Karpas-422 (cell line): ENCODE measurements at regions not wholly inside any gene's neighbourhood (a gene's known extent, or its start where the extent isn't known, plus 50 kb on each side); places are given as distances from the start of the nearest gene placed in this dataset.
A peak's percentile ranks its signal among the peaks of the same experiment; 100 is the strongest.

Experiments used
- DNase-seq: peaks from one replicate; pipeline ENCODE4 v3.0.0-alpha.2; 2015
- H2AFZ ChIP-seq: fragments of 200-600 bp; sonication (generic); 2 replicates; pipeline ENCODE4 v1.6.1; 2014; ENCODE audit warnings: antibody characterized with exemption, low read length, mixed read lengths
- H3K27ac ChIP-seq: fragments of 200-600 bp; sonication (generic); 2 replicates; pipeline ENCODE4 v1.5.1; 2014; ENCODE audit warnings: mild to moderate bottlenecking, low read length, moderate library complexity
- H3K27me3 ChIP-seq: fragments of 200-600 bp; sonication (generic); 2 replicates; pipeline ENCODE4 v1.6.1; 2014; ENCODE audit warnings: low read length, mixed read lengths
- H3K36me3 ChIP-seq: fragments of 200-600 bp; sonication (generic); 2 replicates; pipeline ENCODE4 v1.6.1; 2014; ENCODE audit warnings: low read length, mixed read lengths; ENCODE audit not compliant: insufficient read depth
- H3K4me1 ChIP-seq: fragments of 200-600 bp; sonication (generic); 2 replicates; pipeline ENCODE4 v1.6.1; 2014; ENCODE audit warnings: mild to moderate bottlenecking, low read length, mixed read lengths
- H3K4me2 ChIP-seq: fragments of 200-600 bp; sonication (generic); 2 replicates; pipeline ENCODE4 v1.6.1; 2014; ENCODE audit warnings: low read length, low read depth, mild to moderate bottlenecking; ENCODE audit not compliant: poor library complexity, severe bottlenecking
- H3K4me3 ChIP-seq: fragments of 200-600 bp; sonication (generic); 2 replicates; pipeline ENCODE4 v1.5.1; 2014; ENCODE audit warnings: mild to moderate bottlenecking, antibody characterized with exemption, low read length, mixed read lengths
- H3K79me2 ChIP-seq: fragments of 200-600 bp; sonication (generic); 2 replicates; pipeline ENCODE4 v1.6.1; 2014; ENCODE audit warnings: mild to moderate bottlenecking, low read length, mixed read lengths
- H3K9ac ChIP-seq: fragments of 200-600 bp; sonication (generic); 2 replicates; pipeline ENCODE4 v1.6.0; 2014; ENCODE audit warnings: low read length
- H3K9me2 ChIP-seq: fragments of 200-600 bp; sonication (generic), shearing (Covaris generic); replicated peaks from 2 replicates; pipeline ENCODE4 v1.6.0; 2014; ENCODE audit warnings: mild to moderate bottlenecking, low read length, moderate library complexity; ENCODE audit not compliant: insufficient read depth
- H3K9me3 ChIP-seq: fragments of 300-700, 200-600 bp; sonication (generic); 2 replicates; pipeline ENCODE4 v1.6.1; 2014; ENCODE audit warnings: low read length, mixed read lengths
- H4K20me1 ChIP-seq: fragments of 200-600 bp; sonication (generic); 2 replicates; pipeline ENCODE4 v1.6.1; 2014; ENCODE audit warnings: mild to moderate bottlenecking, antibody characterized with exemption, low read length, low read depth; ENCODE audit not compliant: insufficient read depth

- Histone ChIP-seq H3K4me2 (no peak overlapping the region), H3K79me2 (no peaks in the 10 kb centered on the region), H3K27ac (no peak overlapping the region), H3K27me3 (no peaks in the 10 kb centered on the region), H3K4me1 (peaks cover 20% of the 10 kb centered on the region), H3K9me3 (no peaks in the 10 kb centered on the region), H2AFZ (peak overlapping the region; percentile 27; the same call in 1 of the 2 replicates), H4K20me1 (no peaks in the 10 kb centered on the region), H3K36me3 (no peaks in the 10 kb centered on the region), H3K9me2 (no peaks in the 10 kb centered on the region), H3K4me3 (no peak overlapping the region), H3K9ac (no peak overlapping the region)
- DNase-seq: peak; percentile 65
Observed at GRCh38 chrX:4263030-4263803, 549.8 kb upstream of the PRKX start.

DNA sequence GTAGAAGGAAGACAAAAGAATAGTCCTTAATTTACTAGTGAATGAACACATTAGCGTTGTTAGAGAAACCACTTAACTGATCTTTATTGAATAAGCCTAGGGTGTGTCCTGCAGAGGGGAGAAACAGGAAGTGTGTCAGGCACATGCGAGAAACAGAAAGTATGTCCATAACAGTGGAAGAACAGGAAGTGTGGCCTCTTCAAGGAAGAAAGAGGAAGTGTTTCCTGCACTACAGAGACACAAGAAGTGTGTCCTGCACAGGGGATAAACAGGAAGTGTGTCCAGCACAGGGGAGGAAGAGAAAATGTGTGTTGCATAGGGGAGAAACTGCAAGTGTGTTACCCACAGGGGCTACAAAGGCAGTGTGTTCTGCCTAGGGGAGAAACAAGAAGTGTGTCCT, 539.6 kb upstream of the PRKX start:
- H3K4me1 ChIP-seq: peaks cover 49% of the 10 kb centered on the region
- H2AFZ ChIP-seq: peak overlapping the region; percentile 96
- no peaks in the 10 kb centered on the region for H4K20me1 ChIP-seq
- DNase-seq: peak; percentile 86
- no peaks in the 10 kb centered on the region for H3K79me2 ChIP-seq
- H3K27me3 ChIP-seq: no peaks in the 10 kb centered on the region
- H3K9ac ChIP-seq: no peak overlapping the region
- H3K9me3 ChIP-seq: no peaks in the 10 kb centered on the region; the same call in 1 of the 2 replicates
- peak overlapping the region; percentile 20 for H3K4me2 ChIP-seq
- H3K27ac ChIP-seq: peak overlapping the region; percentile 52
- peak overlapping the region; percentile 11; the same call in 1 of the 2 replicates for H3K4me3 ChIP-seq
- no peaks in the 10 kb centered on the region for H3K9me2 ChIP-seq
- no peaks in the 10 kb centered on the region; the same call in 1 of the 2 replicates for H3K36me3 ChIP-seq

DNA sequence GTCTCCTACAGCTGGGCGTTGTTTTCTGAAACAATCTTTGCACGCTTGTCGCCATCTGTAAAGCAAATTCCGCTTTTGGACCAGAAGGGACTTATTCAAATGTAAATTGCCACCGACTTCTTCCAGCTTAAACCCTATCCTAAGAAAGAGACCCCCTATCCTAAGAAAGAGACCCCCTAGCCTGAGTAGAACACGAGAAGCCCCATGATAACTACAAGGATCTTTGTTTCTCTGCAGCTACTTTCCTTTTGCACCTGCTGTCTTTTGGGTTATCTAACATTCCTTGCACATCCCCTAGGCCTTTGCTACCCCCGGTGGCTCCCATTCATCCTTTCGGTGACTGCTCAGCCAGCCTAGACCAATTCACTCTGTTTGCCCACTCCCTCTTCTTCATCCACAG, 536.0 kb upstream of the PRKX start:
- H2AFZ ChIP-seq: peak overlapping the region; percentile 13; the same call in 1 of the 2 replicates

DNA sequence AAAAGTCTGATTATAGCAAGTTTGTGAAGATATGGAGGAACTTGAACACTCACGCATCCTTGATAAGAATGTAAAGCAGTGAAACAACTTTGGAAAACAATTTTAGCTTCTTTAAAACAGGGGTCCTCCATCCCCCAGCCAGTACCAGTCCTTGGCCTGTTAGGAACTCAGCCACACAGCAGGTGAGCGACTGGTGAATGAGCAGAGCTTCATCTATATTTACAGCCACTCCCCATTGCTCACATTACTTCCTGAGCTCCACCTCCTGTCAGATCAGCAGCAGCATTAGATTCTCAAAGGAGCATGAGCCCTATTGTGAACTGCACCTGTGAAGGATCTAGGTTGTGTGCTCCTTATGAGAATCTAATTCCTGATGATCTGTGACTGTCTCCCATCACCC, 530.3 kb upstream of the PRKX start:
- peak; percentile 56 for DNase-seq
- Histone ChIP-seq H3K4me3 (no peak overlapping the region), H3K9me3 (peaks cover 23% of the 10 kb centered on the region), H4K20me1 (no peaks in the 10 kb centered on the region), H3K27ac (no peak overlapping the region), H3K4me1 (peaks cover 34% of the 10 kb centered on the region), H3K9ac (no peak overlapping the region), H2AFZ (0 out of 2 replicates have a peak overlapping the region, but pooled peaks have one; percentile 25), H3K9me2 (no peaks in the 10 kb centered on the region), H3K27me3 (no peaks in the 10 kb centered on the region), H3K36me3 (peaks cover 7% of the 10 kb centered on the region; the same call in 1 of the 2 replicates), H3K4me2 (no peak overlapping the region), H3K79me2 (no peaks in the 10 kb centered on the region)

More for the DNA sequence above, 536.0 kb upstream of the PRKX start:
- Histone ChIP-seq H3K9me2 (no peaks in the 10 kb centered on the region), H4K20me1 (no peaks in the 10 kb centered on the region), H3K4me3 (no peak overlapping the region), H3K27ac (no peak overlapping the region), H3K4me2 (no peak overlapping the region), H3K79me2 (no peaks in the 10 kb centered on the region), H3K9ac (no peak overlapping the region), H3K9me3 (no peaks in the 10 kb centered on the region; the same call in 1 of the 2 replicates), H3K27me3 (no peaks in the 10 kb centered on the region), H3K4me1 (peaks cover 31% of the 10 kb centered on the region), H3K36me3 (no peaks in the 10 kb centered on the region; the same call in 1 of the 2 replicates)
- no peak for DNase-seq

DNA sequence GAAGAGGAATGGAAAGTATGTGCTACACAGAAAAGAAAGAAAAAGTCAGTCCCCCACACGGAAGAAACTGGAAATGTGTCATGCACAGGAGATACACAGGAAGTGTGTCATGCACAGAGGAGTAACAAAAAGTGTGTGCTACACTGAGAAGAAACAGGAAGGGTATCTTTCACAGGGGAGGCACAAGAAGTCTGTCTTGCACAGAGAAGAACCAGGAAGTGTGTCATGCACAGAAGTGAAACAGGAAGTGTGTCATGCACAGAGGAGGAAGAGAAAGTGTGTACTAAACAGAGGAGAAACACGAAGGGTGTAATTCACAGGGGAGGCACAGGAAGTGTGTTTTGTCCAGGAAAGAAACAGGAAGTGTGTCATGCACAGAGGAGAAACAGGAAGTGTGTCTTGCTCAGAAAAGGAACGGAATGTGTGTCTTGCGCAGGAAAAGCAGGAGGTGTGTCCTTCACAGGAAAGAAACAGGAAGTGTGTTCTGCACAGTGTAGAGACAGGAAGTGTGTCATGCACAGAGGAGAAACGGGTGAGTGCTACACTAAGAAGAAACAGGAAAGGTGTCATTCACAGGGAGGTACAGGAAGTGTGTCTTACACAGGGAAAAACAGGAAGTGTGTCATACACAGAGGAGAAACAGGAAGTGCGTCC, 527.2 kb upstream of the PRKX start:
- H2AFZ ChIP-seq: peak overlapping the region; percentile 36
- peaks cover 7% of the 10 kb centered on the region; the same call in 1 of the 2 replicates for H3K36me3 ChIP-seq
- peak overlapping the region; percentile 94 for H3K27ac ChIP-seq
- peaks cover 31% of the 10 kb centered on the region for H3K4me1 ChIP-seq
- no peak overlapping the region for H3K4me2 ChIP-seq
- peak; percentile 80 for DNase-seq
- no peaks in the 10 kb centered on the region for H4K20me1 ChIP-seq
- no peak overlapping the region for H3K9ac ChIP-seq
- no peaks in the 10 kb centered on the region for H3K9me2 ChIP-seq
- no peaks in the 10 kb centered on the region for H3K27me3 ChIP-seq
- peaks cover 23% of the 10 kb centered on the region for H3K9me3 ChIP-seq
- peak overlapping the region; percentile 46 for H3K4me3 ChIP-seq
- H3K79me2 ChIP-seq: no peaks in the 10 kb centered on the region

- peaks cover 7% of the 10 kb centered on the region; the same call in 1 of the 2 replicates for H3K36me3 ChIP-seq
- no peaks in the 10 kb centered on the region for H3K79me2 ChIP-seq
- H3K4me1 ChIP-seq: peaks cover 31% of the 10 kb centered on the region
- peaks cover 23% of the 10 kb centered on the region for H3K9me3 ChIP-seq
- peak overlapping the region; percentile 36 for H2AFZ ChIP-seq
- peak overlapping the region; percentile 46; the same call in 1 of the 2 replicates for H3K4me3 ChIP-seq
- H4K20me1 ChIP-seq: no peaks in the 10 kb centered on the region
- peak overlapping the region; percentile 32 for H3K9ac ChIP-seq
- H3K27ac ChIP-seq: peak overlapping the region; percentile 94
- peak overlapping the region; percentile 3 for H3K4me2 ChIP-seq
- no peaks in the 10 kb centered on the region for H3K27me3 ChIP-seq
- no peaks in the 10 kb centered on the region for H3K9me2 ChIP-seq
- DNase-seq: peak; percentile 91
Observed at GRCh38 chrX:4239650-4240540, 526.4 kb upstream of the PRKX start.

- Histone ChIP-seq H3K9me3 (peaks cover 23% of the 10 kb centered on the region), H3K9me2 (no peaks in the 10 kb centered on the region), H3K9ac (no peak overlapping the region), H3K4me2 (no peak overlapping the region), H3K4me1 (peaks cover 27% of the 10 kb centered on the region), H2AFZ (no peak overlapping the region), H3K27ac (peak overlapping the region; percentile 94), H3K4me3 (no peak overlapping the region), H4K20me1 (no peaks in the 10 kb centered on the region), H3K36me3 (peaks cover 7% of the 10 kb centered on the region; the same call in 1 of the 2 replicates), H3K27me3 (no peaks in the 10 kb centered on the region), H3K79me2 (no peaks in the 10 kb centered on the region)
- DNase-seq: no peak
Observed at GRCh38 chrX:4238916-4239315, 525.5 kb upstream of the PRKX start.
